HG02938 (cell line): ENCODE measurements at regions not wholly inside any gene's neighbourhood (a gene's known extent, or its start where the extent isn't known, plus 50 kb on each side); places are given as distances from the start of the nearest gene placed in this dataset.
"Not testable (repeated sequence)": the region's sequence is repeated elsewhere in the genome, so short reads cannot be mapped to it uniquely, and the experiment has no call there.

ENCODE experiments used
- ATAC-seq: cut with Tn5 transposase; IDR thresholded peaks from one replicate; pipeline ENCODE4 v1.9.1; 2021; ENCODE audit warnings: mild to moderate bottlenecking, moderate library complexity; ENCODE audit not compliant: unreplicated experiment

GRCh38 chr20:30386099-30386498, 871.4 kb upstream of the DEFB115 start:
- not testable (repeated sequence) for ATAC-seq

GRCh38 chr20:30387823-30388222, 869.6 kb upstream of the DEFB115 start:
- not testable (repeated sequence) for ATAC-seq

- ATAC-seq, result not testable (repeated sequence)
Observed at GRCh38 chr20:30393523-30393922, 863.9 kb upstream of the DEFB115 start.

- ATAC-seq, result not testable (repeated sequence)
Observed at GRCh38 chr20:30397111-30397510, 860.4 kb upstream of the DEFB115 start.

- not testable (repeated sequence) for ATAC-seq
Observed at GRCh38 chr20:30405061-30405460, 852.4 kb upstream of the DEFB115 start.

GRCh38 chr20:30405585-30405984, 851.9 kb upstream of the DEFB115 start:
- ATAC-seq, result not testable (repeated sequence)

GRCh38 chr20:30406370-30406769, 851.1 kb upstream of the DEFB115 start:
- ATAC-seq, result not testable (repeated sequence)

GRCh38 chr20:30412972-30413371, 844.5 kb upstream of the DEFB115 start:
- no peak for ATAC-seq

- ATAC-seq, result not testable (repeated sequence)
Observed at GRCh38 chr20:30417387-30417786, 840.1 kb upstream of the DEFB115 start.

- ATAC-seq, result not testable (repeated sequence)
Observed at GRCh38 chr20:30418378-30418777, 839.1 kb upstream of the DEFB115 start.

GRCh38 chr20:30419466-30419865, 838.0 kb upstream of the DEFB115 start:
- ATAC-seq, result no peak

- ATAC-seq, result not testable (repeated sequence)
Observed at GRCh38 chr20:30419871-30420420, 837.5 kb upstream of the DEFB115 start.
